ENCODE measurements at regions not wholly inside any gene's neighbourhood (a gene's known extent, or its start where the extent isn't known, plus 50 kb on each side); places are given as distances from the start of the nearest gene placed in this dataset.

DNA sequence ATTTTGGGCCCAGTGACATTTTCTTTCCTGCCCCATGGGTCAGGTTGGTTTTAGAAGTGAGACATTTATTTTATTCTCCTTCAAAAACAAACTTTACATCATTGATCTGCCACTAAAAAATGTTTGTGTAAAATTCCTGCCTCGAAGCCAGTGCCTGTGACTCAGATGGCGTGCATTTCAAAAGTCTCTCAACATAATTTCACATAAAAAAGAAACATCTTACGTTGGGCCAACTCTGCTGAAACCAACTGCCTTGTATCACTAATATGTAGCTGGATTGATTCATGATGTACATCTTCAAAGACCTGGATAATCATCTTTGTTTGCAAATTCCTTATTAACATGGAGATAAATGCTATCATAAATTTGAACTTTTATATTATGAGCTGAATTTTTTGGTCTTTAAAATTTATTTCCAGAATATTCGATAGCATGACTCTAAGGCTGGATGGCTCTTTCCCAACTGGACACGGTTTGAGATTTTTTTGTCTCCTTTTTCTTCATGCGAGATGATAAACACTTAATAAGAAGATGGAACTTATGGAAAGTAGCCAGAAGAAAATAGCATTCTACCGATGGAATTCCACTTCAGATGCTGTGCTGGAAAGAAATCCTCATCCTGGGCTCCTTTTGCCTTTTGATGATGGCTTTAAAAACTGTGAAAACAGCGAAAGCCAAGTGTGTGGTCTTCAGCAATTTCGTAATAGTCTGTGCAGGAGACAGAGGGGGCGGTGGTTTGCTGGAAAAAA is 420.5 kb downstream of the FGF9 start:
- DNase-seq (ENCODE audit: low read depth, low spot score): no peak
- Mint-ChIP-seq H3K4me3 (no peak overlapping the region), H3K9me3 (peaks cover 3% of the 10 kb centered on the region), H3K4me1 (no peaks in the 10 kb centered on the region), H3K27ac (ENCODE audit: unreplicated experiment) (no peak overlapping the region), H3K27me3 (ENCODE audit: low read depth) (no peaks in the 10 kb centered on the region), H3K36me3 (ENCODE audit: low read depth) (no peaks in the 10 kb centered on the region)
- TF ChIP-seq, protein P1, sequence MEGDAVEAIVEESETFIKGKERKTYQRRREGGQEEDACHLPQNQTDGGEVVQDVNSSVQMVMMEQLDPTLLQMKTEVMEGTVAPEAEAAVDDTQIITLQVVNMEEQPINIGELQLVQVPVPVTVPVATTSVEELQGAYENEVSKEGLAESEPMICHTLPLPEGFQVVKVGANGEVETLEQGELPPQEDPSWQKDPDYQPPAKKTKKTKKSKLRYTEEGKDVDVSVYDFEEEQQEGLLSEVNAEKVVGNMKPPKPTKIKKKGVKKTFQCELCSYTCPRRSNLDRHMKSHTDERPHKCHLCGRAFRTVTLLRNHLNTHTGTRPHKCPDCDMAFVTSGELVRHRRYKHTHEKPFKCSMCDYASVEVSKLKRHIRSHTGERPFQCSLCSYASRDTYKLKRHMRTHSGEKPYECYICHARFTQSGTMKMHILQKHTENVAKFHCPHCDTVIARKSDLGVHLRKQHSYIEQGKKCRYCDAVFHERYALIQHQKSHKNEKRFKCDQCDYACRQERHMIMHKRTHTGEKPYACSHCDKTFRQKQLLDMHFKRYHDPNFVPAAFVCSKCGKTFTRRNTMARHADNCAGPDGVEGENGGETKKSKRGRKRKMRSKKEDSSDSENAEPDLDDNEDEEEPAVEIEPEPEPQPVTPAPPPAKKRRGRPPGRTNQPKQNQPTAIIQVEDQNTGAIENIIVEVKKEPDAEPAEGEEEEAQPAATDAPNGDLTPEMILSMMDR (conservative IDR thresholded peaks at IDR 0.05): no peak

DNA sequence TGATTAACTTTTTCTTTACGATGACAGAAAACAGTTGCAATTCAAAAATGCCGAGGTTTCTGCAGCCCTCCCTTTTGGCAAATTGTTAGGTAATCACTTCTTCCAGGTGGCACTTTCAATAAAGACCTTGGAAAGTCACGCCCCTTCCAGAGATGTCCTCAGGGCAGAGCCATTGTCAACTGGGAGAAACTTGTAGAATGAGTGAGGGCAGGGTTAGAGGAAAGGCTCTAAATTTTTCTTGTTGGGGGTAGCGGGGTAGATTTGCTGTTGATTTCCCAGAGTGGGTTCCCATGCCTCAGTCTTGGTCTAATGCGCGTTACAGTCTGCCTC is 421.1 kb downstream of the FGF9 start:
- no peaks in the 10 kb centered on the region for H3K4me1 Mint-ChIP-seq
- no peaks in the 10 kb centered on the region for H3K36me3 Mint-ChIP-seq (ENCODE audit: low read depth)
- H3K27ac Mint-ChIP-seq (ENCODE audit: unreplicated experiment): no peak overlapping the region
- no peak overlapping the region for H3K4me3 Mint-ChIP-seq
- TF ChIP-seq, protein P1 (conservative IDR thresholded peaks at IDR 0.05): no peak
- no peak for DNase-seq (ENCODE audit: low read depth, low spot score)
- H3K9me3 Mint-ChIP-seq: peaks cover 3% of the 10 kb centered on the region
- no peaks in the 10 kb centered on the region for H3K27me3 Mint-ChIP-seq (ENCODE audit: low read depth)

DNA sequence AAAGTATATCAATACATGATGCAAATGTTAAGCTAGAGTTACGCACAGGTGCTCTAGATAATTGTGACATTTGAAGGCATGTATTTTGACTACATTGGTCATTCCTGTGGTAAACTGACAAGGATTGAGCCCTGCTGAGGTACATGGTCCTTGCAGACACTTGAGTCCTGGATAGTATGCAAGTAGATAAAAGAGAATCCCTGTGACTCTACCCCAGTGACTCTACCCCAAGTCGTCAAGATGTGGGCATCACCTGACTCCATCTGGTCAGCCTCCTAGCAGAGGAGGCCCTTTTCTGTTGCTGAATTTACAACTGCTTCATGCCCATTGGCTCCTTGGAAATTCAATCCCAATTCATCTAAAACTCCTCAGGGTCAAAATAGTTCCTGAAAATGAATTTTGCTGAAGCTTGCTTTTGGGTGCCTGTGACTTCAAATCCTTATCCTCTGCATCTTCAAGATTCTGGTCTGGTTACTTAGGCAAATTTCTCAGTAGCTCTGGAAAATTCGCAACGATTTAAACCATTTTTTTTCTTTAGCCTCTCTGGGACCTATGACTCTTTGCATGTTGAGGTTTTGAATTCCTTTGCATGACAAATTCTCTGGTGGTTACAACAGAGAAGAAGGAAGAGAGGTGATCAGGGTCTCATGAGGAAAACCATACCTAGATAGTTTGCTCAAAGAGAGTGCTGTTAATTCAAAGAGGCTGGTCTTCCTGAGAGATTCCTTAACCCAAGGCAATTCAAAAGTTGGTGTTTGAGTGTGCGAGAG is 422.1 kb downstream of the FGF9 start:
- TF ChIP-seq, protein P1 (conservative IDR thresholded peaks at IDR 0.05): no peak
- Mint-ChIP-seq H3K4me3 (no peak overlapping the region), H3K27ac (ENCODE audit: unreplicated experiment) (no peak overlapping the region), H3K36me3 (ENCODE audit: low read depth) (no peaks in the 10 kb centered on the region), H3K4me1 (no peaks in the 10 kb centered on the region), H3K27me3 (ENCODE audit: low read depth) (no peaks in the 10 kb centered on the region), H3K9me3 (peaks cover 3% of the 10 kb centered on the region)
- no peak for DNase-seq (ENCODE audit: low read depth, low spot score)

DNA sequence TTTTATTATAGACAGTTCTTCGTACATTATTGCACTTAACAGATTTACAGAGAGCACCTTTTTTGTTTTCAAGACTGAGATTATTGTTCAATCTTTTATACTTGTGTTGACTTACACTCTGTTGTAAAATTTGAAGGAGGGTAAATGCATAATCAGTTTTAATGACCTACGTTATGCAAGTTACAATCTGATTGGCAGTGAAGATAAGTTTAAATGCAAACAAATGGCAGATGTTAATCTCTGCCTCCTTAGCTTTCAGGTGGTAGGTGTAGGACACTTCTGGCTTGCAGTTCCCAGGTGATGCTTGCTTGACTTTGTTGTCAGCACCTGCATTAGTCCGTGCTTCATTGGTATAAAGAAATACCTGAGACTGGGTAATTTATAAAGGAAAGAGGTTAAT is 424.9 kb downstream of the FGF9 start:
- Mint-ChIP-seq H3K36me3 (ENCODE audit: low read depth) (no peaks in the 10 kb centered on the region), H3K4me3 (no peak overlapping the region), H3K27me3 (ENCODE audit: low read depth) (no peaks in the 10 kb centered on the region), H3K4me1 (no peaks in the 10 kb centered on the region), H3K27ac (ENCODE audit: unreplicated experiment) (no peak overlapping the region), H3K9me3 (peaks cover 9% of the 10 kb centered on the region)
- no peak for DNase-seq (ENCODE audit: low read depth, low spot score)
- TF ChIP-seq, protein P1 (conservative IDR thresholded peaks at IDR 0.05): no peak

DNA sequence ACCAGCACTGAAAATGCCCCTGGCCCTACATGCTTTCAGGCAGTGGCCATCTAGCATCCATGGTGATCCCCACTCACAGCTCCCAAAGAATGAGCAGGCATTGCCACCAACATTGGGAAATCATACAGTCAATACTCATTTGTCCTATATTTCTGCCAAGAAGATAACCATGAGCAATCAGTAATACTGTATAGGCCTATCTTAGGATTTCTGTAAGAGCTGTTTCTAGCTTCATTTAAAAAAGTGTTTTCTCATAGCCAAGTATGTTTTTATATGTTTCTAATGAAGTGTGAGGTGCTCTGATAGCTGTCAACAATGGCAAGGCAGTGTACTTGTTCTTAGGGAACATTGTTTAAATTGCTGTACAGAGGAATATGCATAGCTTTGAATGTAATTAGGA is 428.7 kb downstream of the FGF9 start:
- H3K4me1 Mint-ChIP-seq: peaks cover under 1% of the 10 kb centered on the region
- TF ChIP-seq, protein P1 (conservative IDR thresholded peaks at IDR 0.05): no peak
- no peaks in the 10 kb centered on the region for H3K27me3 Mint-ChIP-seq (ENCODE audit: low read depth)
- no peak for DNase-seq (ENCODE audit: low read depth, low spot score)
- no peak overlapping the region for H3K27ac Mint-ChIP-seq (ENCODE audit: unreplicated experiment)
- H3K9me3 Mint-ChIP-seq: peaks cover 10% of the 10 kb centered on the region
- H3K36me3 Mint-ChIP-seq (ENCODE audit: low read depth): no peaks in the 10 kb centered on the region
- H3K4me3 Mint-ChIP-seq: no peak overlapping the region
